Gastroesophageal sphincter (tissue), 4 donors: ENCODE measurements at regions not wholly inside any gene's neighbourhood (a gene's known extent, or its start where the extent isn't known, plus 50 kb on each side); places are given as distances from the start of the nearest gene placed in this dataset.

ENCODE experiments used
- ATAC-seq: fragments of 150-250 bp; one replicate; pipeline ENCODE4 v1.9.1; 2016; ENCODE audit warnings: mild to moderate bottlenecking, moderate library complexity
- H3K27ac ChIP-seq, 4 donors: fragments of 200-600 bp; sonication (generic) in 3 of 4; 1 replicate in 3 of 4; 2 replicates in 1 of 4; pipeline ENCODE4 v1.5.1; 2016 to 2019
- H3K27me3 ChIP-seq: fragments of 200-600 bp; sonication (generic); one replicate; pipeline ENCODE4 v1.5.1; 2019
- H3K36me3 ChIP-seq, 2 donors: fragments of 200-600 bp; sonication (generic); one replicate each; pipeline ENCODE4 v1.5.1; 2019; ENCODE audit warnings: control low read depth in 1 of 2
- H3K4me1 ChIP-seq, 3 donors: fragments of 200-600 bp; sonication (generic); 1 replicate in 2 of 3; 2 replicates in 1 of 3; pipeline ENCODE4 v1.5.1; 2016 to 2019; ENCODE audit warnings: control low read depth in 2 of 3
- H3K4me3 ChIP-seq, 2 donors: fragments of 200-600 bp; sonication (generic); one replicate each; pipeline ENCODE4 v1.5.1; 2019; ENCODE audit warnings: mild to moderate bottlenecking in 1 of 2, moderate library complexity in 1 of 2
- H3K9me3 ChIP-seq, 3 donors: fragments of 200-600 bp; sonication (generic); one replicate each; pipeline ENCODE4 v1.5.1; 2017 to 2019; ENCODE audit warnings: control low read depth in 2 of 3
- CTCF ChIP-seq, 4 experiments: fragments of 200-600 bp in 2 of 4; fragments of 450-650 bp in 2 of 4; sonication (generic) in 1 of 4; IDR thresholded peaks; one replicate each; pipeline ENCODE4 v1.5.1; 2017 to 2019; ENCODE audit warnings: antibody characterized with exemption in 4 of 4, mild to moderate bottlenecking in 2 of 4, moderate library complexity in 2 of 4
- EP300 ChIP-seq: sonication (generic); formaldehyde crosslinking; IDR thresholded peaks from one replicate; pipeline ENCODE4 v1.6.1; 2017; ENCODE audit warnings: antibody characterized with exemption, mild to moderate bottlenecking
- POLR2A ChIP-seq, 2 donors: fragments of 450-650 bp; IDR thresholded peaks; one replicate each; pipeline ENCODE4 v1.6.1; 2017; ENCODE audit warnings: antibody characterized with exemption in 2 of 2, mild to moderate bottlenecking in 2 of 2, moderate library complexity in 1 of 2
- POLR2AphosphoS5 ChIP-seq: sonication (generic); formaldehyde crosslinking; IDR thresholded peaks from one replicate; pipeline ENCODE4 v1.6.1; 2017; ENCODE audit warnings: antibody characterized with exemption
- WGBS, 2 donors: methylation state at CpG; one replicate each; pipeline ENCODE4 v1.1.5; 2018; ENCODE audit warnings: low coverage in 1 of 2; 5-methylcytosine and 5-hydroxymethylcytosine counted together

- no peak overlapping the region for H3K4me3 ChIP-seq
- H3K9me3 ChIP-seq: no peaks in the 10 kb centered on the region
- no peak for ATAC-seq
- no peaks in the 10 kb centered on the region for H3K27me3 ChIP-seq
- 70 to 75% methylated on average over 3 of the region's 3 CpGs for WGBS, 2 donors
- H3K27ac ChIP-seq: no peak overlapping the region
- H3K4me1 ChIP-seq: no peaks in the 10 kb centered on the region
- no peak for TF ChIP-seq POLR2AphosphoS5
- no peak for TF ChIP-seq POLR2A (IDR thresholded peaks at IDR 0.05)
- no peaks in the 10 kb centered on the region for H3K36me3 ChIP-seq
Observed at GRCh38 chr3:128515-129172, 67.9 kb upstream of the CHL1 start.

- no peaks in the 10 kb centered on the region for H3K36me3 ChIP-seq
- no peaks in the 10 kb centered on the region for H3K27me3 ChIP-seq
- no peak overlapping the region for H3K27ac ChIP-seq
- H3K4me1 ChIP-seq: no peaks in the 10 kb centered on the region
- 78 to 84% methylated on average over 3 to 5 of the region's 5 CpGs for WGBS, 2 donors
- H3K9me3 ChIP-seq: no peaks in the 10 kb centered on the region
- ATAC-seq: no peak
- TF ChIP-seq EP300 (no peak), POLR2A (IDR thresholded peaks at IDR 0.05) (no peak), CTCF (IDR thresholded peaks at IDR 0.05) (no peak), POLR2AphosphoS5 (no peak)
- no peak overlapping the region for H3K4me3 ChIP-seq
Observed at GRCh38 chr3:131151-131888, 65.2 kb upstream of the CHL1 start.

- Histone ChIP-seq H3K9me3 (no peaks in the 10 kb centered on the region), H3K27me3 (no peaks in the 10 kb centered on the region), H3K4me3 (no peak overlapping the region), H3K4me1 (no peaks in the 10 kb centered on the region), H3K36me3 (no peaks in the 10 kb centered on the region), H3K27ac (no peak overlapping the region)
- no peak for ATAC-seq
- TF ChIP-seq POLR2A (IDR thresholded peaks at IDR 0.05) (no peak), EP300 (no peak), CTCF (IDR thresholded peaks at IDR 0.05) (no peak), POLR2AphosphoS5 (no peak)
Observed at GRCh38 chr3:132378-132777, 64.2 kb upstream of the CHL1 start.

GRCh38 chr3:132904-133303, 63.7 kb upstream of the CHL1 start:
- no peak overlapping the region for H3K27ac ChIP-seq
- H3K4me3 ChIP-seq: no peak overlapping the region
- WGBS, 2 donors: 19 to 69% methylated on average over 2 of the region's 2 CpGs
- H3K36me3 ChIP-seq: no peaks in the 10 kb centered on the region
- no peaks in the 10 kb centered on the region for H3K9me3 ChIP-seq
- no peak for ATAC-seq
- TF ChIP-seq CTCF (IDR thresholded peaks at IDR 0.05): no peak
- no peak for TF ChIP-seq POLR2A (IDR thresholded peaks at IDR 0.05)
- TF ChIP-seq EP300: no peak
- no peak for TF ChIP-seq POLR2AphosphoS5
- H3K4me1 ChIP-seq: no peaks in the 10 kb centered on the region
- H3K27me3 ChIP-seq: no peaks in the 10 kb centered on the region

GRCh38 chr3:140748-141330, 55.7 kb upstream of the CHL1 start:
- ATAC-seq: no peak
- TF ChIP-seq POLR2A (IDR thresholded peaks at IDR 0.05) (no peak), EP300 (no peak)
- Histone ChIP-seq H3K27ac (no peak overlapping the region), H3K4me1 (no peaks in the 10 kb centered on the region), H3K9me3 (no peaks in the 10 kb centered on the region), H3K36me3 (no peaks in the 10 kb centered on the region), H3K4me3 (no peak overlapping the region), H3K27me3 (no peaks in the 10 kb centered on the region)
- WGBS, 2 donors: 52 to 58% methylated on average over 4 to 5 of the region's 5 CpGs
